HCT116 (cell line): ENCODE measurements at regions not wholly inside any gene's neighbourhood (a gene's known extent, or its start where the extent isn't known, plus 50 kb on each side); places are given as distances from the start of the nearest gene placed in this dataset.

Experiments
- CTCF ChIP-seq, 3 experiments: fragments of 200-600 bp in 1 of 3; sonication (generic) in 1 of 3; IDR thresholded peaks in 2 of 3; conservative IDR thresholded peaks in 1 of 3; 2 replicates each; pipeline ENCODE4 v1.5.1; 2012 to 2017; ENCODE audit warnings: low read depth in 2 of 3, low read length in 2 of 3, antibody characterized with exemption in 1 of 3, borderline replicate concordance in 1 of 3, control low read depth in 1 of 3, mild to moderate bottlenecking in 1 of 3, mixed read lengths in 1 of 3, mixed run types in 1 of 3, moderate library complexity in 1 of 3; ENCODE audit not compliant: insufficient read depth in 1 of 3
- EZH2 ChIP-seq: fragments of 200-600 bp; sonication (generic); IDR thresholded peaks from 2 replicates; pipeline ENCODE4 v1.6.1; 2017; ENCODE audit warnings: antibody characterized with exemption, mixed run types
- EZH2phosphoT487 ChIP-seq: fragments of 200-600 bp; IDR thresholded peaks from 2 replicates; pipeline ENCODE4 v1.6.1; 2018; ENCODE audit warnings: antibody characterized with exemption, borderline replicate concordance
- FOSL1 ChIP-seq: IDR thresholded peaks from 2 replicates; pipeline ENCODE4 v1.6.1; 2012; ENCODE audit warnings: low read depth
- JUND ChIP-seq: IDR thresholded peaks from 2 replicates; pipeline ENCODE4 v1.6.1; 2012
- POLR2A ChIP-seq: IDR thresholded peaks from 2 replicates; pipeline ENCODE4 v1.7.0; 2011; ENCODE audit warnings: borderline replicate concordance; ENCODE audit not compliant: insufficient read depth, insufficient read length; ENCODE audit errors: extremely low read depth
- POLR2AphosphoS5 ChIP-seq: IDR thresholded peaks from 2 replicates; pipeline ENCODE4 v1.6.1; 2011; ENCODE audit warnings: mild to moderate bottlenecking, low read depth, low read length, moderate library complexity
- SIN3A ChIP-seq: IDR thresholded peaks from 2 replicates; pipeline ENCODE4 v1.6.1; 2012; ENCODE audit warnings: low read depth
- ZBTB33 ChIP-seq: IDR thresholded peaks from 2 replicates; pipeline ENCODE4 v1.6.1; 2011; ENCODE audit warnings: mild to moderate bottlenecking, low read length, moderate library complexity; ENCODE audit not compliant: insufficient replicate concordance; ENCODE audit errors: extremely low read depth
- ZFX ChIP-seq: fragments of 450-650 bp; IDR thresholded peaks from 2 replicates; pipeline ENCODE4 v1.6.1; 2017
- TF ChIP-seq, protein P1 (sequence below): IDR thresholded peaks from 2 replicates; pipeline ENCODE4 v1.6.1; 2012

DNA sequence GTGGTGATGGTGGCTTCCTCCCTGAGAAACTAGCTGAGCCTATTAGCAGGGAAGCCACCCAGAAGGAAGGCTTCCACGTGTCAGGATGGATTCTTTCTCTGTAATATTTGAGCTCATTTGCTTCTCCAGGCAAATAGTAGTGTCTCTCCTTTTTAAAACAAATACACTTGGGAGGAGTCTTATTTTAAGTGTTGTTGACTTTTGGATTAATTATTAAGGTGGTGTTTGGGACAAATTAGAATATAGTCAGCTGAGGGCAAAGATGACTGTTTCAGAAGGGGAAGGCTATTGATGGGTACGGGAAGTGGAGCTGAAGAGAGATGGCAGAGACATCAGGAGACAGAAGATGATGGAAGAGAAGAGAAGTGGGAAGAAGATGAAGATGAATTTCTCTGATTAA lies 119.8 kb upstream of the PHACTR1 start:
- no peak for TF ChIP-seq EZH2
- TF ChIP-seq POLR2A, result no peak
- no peak for TF ChIP-seq ZBTB33
- TF ChIP-seq, protein P1, sequence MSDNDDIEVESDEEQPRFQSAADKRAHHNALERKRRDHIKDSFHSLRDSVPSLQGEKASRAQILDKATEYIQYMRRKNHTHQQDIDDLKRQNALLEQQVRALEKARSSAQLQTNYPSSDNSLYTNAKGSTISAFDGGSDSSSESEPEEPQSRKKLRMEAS, result no peak
- TF ChIP-seq FOSL1, result no peak
- no peak for TF ChIP-seq POLR2AphosphoS5
- no peak for TF ChIP-seq CTCF (IDR thresholded peaks at IDR 0.05 in 2 of 3, conservative IDR thresholded peaks at IDR 0.05 in 1 of 3; ENCODE audit: borderline replicate concordance in 1 of 3, insufficient read depth in 1 of 3, low read depth in 2 of 3, low read length in 2 of 3)
- TF ChIP-seq JUND, result no peak
- no peak for TF ChIP-seq ZFX
- no peak for TF ChIP-seq SIN3A
- no peak for TF ChIP-seq EZH2phosphoT487
